ENCODE measurements at regions not wholly inside any gene's neighbourhood (a gene's known extent, or its start where the extent isn't known, plus 50 kb on each side); places are given as distances from the start of the nearest gene placed in this dataset.

DNA sequence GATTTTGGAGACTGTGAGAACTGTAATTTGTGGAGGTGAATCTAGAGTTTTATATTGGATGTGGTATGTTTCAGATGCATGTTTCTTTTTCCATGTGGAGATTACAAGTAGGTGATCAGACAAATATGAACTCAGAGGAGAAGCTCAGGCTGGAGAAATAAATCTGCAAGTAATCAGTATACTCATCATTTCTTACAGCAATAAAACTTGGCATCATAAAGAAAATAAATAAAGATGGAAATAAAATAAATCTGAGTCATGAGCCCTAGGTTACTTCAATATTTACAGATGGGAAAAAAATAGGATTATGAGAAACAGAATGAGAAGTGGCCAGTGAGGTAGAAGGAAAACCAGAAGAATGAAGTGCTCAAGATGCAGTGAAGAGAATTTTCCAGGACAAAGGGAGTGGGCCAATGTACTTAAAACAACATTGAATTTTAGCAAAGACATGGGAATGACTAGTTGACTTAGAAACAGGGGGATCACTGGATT is 453.8 kb downstream of the DSC3 start:
- DNase-seq (ENCODE audit: low spot score) (no peak), ATAC-seq (no peak)
- intact Hi-C loops (cut with DNase I), result no loop called here

DNA sequence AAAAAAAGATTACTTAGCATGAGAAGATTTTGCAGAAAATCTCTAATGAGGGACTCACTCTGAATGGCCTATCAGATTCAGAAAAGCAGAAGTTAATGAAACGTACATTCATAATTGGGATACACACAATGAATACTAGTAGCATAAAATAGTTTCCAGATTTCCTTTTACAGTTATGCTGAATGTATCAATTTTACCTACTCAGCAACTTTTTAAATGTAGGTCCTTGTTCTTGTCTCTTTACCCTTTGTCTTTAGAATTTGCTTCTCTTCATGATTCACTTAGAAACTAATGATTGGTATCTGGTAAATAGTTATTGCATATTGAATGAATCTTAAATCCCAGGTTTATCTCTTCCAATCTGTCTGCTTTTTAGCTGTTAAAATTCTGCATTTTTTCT is 458.8 kb downstream of the DSC3 start:
- intact Hi-C loops (cut with DNase I), result no loop called here
- DNase-seq (ENCODE audit: low spot score), result no peak

DNA sequence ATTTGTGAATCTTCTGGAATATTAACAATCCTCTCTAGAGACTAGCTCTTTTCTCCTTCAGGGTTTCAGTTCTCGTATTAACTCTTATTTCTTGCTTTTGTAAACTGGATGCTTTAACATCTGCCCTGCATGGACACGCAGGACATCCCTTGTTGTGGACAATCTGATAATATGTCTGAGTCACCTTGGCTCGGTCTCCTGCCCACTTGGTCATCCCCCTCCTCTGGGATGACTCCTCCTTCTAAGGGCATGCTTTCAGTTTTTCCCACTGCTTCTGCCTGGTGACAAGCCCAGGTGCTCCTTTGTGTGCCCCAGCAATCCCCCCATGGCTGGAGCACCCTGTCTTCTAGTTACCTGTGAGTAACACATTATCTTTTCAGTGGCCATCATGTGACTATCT is 460.5 kb downstream of the DSC3 start:
- ATAC-seq (no peak), DNase-seq (ENCODE audit: low spot score) (no peak)
- intact Hi-C loops (cut with DNase I), result no loop called here

More for the DNA sequence above, 458.8 kb downstream of the DSC3 start:
- ATAC-seq, result no peak

DNA sequence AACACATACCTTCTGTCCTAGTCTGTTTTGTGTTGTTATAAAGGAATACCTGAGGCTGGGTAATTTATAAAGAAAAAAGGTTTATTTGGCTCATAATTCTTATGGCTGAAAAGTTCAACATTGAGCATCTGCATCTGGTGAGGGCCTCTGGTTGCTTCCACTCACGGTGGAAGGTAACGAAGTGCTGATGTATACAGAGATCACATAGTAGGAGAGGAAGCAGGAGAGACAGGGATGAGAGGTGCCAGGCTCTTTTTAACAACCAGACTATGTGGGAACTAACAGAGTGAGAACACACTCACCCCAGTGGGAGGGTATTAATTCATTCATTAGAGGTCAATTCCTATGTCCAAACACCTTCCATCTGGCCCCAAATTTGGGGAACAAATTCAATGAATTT is 463.8 kb downstream of the DSC3 start:
- DNase-seq (ENCODE audit: low spot score) (no peak), ATAC-seq (no peak)
- intact Hi-C loops (cut with DNase I), result no loop called here

DNA sequence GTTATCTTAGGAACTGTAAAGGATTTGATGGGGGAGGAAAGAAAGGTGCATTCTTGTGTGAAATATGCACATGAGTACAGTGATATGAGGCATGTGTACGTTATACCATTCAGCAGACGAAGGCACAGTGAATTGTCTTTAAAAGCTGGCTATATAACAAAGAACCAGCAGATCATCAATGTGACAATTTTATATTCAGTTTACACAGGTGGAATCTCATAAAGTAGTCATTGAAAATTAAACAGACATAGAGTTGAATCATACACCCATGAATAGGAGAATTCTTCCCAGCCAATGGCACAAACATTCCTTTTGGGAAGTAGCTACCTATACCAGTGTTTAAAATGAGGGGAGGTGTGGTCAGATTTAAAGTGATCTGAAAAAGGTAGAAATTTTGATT is 470.3 kb downstream of the DSC3 start:
- ATAC-seq, result no peak
- DNase-seq (ENCODE audit: low spot score), result no peak
- intact Hi-C loops (cut with DNase I), result no loop called here

DNA sequence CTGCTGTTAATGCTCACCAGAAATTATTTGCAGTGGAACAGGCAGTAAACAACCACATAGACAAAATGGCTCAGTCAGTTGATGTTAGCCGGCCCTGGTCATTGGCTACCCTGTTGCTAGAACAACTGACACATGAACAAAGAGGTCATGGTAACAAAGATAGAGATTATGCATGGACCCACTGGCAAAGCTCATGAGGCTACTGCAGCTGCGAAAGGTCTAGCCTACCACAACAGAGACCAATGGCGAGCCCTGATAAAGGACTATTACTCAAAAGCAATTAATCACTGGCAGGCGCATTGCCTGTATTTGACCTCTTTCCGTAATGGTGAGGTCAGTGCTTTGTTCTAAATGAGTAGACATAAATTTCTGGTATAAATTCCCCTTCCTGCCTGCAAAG is 474.2 kb downstream of the DSC3 start:
- ATAC-seq, result no peak
- intact Hi-C loops (cut with DNase I), result no loop called here
- no peak for DNase-seq (ENCODE audit: low spot score)

DNA sequence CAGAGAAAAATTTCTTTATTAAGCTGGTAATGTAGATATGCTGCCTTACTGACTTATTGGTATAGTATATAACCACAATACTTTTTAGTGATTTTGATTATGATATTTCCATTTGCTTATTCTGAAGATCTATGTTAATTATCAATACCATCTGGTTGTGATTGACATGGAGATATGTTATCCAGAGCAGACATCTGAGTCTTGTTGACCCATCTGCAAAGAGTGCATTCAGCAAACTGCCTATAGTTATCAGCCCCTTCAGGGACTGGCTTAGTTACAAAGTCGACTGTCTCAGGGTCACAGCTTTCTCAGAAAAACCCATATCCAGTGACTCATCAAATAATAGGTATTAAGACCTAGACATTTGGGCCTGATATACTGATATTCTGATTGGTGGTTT is 475.7 kb downstream of the DSC3 start:
- intact Hi-C loops (cut with DNase I), result no loop called here
- ATAC-seq, result no peak
- DNase-seq (ENCODE audit: low spot score), result no peak

DNA sequence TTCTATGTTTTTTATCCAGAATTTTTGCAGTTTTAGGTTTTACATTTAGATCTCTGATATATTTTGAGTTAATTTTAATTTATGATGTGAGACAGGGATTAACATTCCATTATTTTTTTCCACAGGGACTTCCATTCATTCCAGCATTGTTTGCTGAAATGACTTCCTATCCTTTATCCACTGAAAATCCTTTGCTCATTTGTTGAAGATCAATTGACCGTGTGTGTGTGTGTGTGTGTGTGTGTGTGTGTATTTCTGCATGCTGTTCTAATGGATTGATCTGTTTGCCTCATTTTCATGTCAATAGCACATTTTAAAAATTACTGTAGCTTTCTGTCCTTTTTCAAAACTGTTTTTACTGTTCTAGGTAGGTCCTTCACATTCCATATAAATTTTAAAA is 480.3 kb downstream of the DSC3 start:
- intact Hi-C loops (cut with DNase I), result no loop called here
- no peak for ATAC-seq
- DNase-seq (ENCODE audit: low spot score), result no peak

DNA sequence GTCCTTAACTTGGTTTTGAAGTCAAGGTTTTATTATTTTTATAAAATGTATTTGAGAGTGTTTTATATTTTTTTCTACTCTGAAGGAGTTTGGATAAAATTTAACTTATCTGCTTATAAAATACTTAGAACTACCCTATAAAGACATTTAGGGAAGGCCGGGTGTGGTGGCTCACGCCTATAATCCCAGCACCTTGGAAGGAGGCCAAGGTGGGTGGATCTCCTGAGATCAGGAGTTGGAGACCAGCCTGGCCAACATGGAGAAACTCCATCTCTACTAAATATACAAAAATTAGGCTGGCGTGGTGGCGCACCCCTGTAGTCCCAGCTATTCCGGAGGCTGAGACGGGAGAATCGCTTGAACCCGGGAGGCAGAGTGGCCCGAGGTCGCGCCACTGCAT is 486.4 kb downstream of the DSC3 start:
- no peak for ATAC-seq
- intact Hi-C loops (cut with DNase I), result no loop called here
- no peak for DNase-seq (ENCODE audit: low spot score)

DNA sequence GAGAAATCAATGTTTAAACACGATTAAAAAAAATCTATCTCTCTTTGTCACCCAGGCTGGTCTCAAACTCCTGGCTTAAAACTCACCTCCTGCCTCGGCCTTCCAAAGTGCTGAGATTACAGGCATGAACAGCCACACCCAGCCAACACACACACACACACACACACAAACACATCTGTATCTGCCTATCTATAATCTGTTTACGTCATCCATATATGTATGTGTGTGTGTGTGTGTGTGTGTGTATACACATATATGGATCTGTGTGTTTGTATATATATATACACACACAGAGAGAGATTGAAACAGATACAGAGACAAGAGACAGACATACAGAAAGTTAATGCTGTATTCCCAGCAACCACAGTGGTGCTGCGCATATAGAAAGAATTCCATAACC is 497.1 kb downstream of the DSC3 start:
- ATAC-seq (no peak), DNase-seq (ENCODE audit: low spot score) (no peak)
- intact Hi-C loops (cut with DNase I), result no loop called here

DNA sequence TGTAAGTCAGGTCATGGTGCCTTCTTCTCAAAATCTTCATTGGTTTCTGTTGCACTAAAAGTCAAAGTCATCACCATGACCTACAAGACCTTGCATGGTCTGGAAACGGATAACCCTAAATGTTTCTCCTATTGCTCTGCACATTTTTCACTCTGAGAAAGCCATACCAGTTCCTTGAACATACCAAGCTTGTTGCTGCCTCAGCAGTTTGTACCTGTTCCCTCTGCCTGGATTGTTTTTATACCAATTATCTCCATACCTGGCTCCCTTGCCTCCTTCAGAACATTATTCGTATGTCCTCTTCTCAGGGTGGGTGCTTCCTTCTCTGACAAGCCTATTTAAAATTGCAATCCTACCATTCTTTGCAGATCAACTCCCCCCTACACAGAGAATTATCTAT is 498.4 kb downstream of the DSC3 start:
- intact Hi-C loops (cut with DNase I), result no loop called here
- no peak for DNase-seq (ENCODE audit: low spot score)

DNA sequence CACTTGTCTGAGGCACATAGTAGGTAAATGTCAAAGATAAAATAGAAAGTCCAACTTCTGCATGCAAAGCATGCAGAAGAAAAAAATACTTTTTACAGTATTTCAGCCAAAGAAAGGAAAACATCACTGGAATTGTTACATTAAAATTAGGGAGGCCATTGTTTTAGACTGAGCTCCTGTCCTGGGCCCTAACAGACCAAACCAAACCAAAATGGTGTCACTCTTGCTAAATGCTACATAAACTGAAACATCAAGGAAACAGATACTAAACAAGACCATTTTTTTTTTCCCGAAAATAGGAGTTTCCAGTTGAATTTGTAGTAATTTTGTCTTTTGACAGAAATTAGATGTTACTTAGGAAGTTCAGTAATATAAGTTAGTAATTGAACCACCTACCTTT is 508.8 kb downstream of the DSC3 start:
- DNase-seq (ENCODE audit: low spot score) (no peak), ATAC-seq (no peak)
- intact Hi-C loops (cut with DNase I), result no loop called here

More for the DNA sequence above, 498.4 kb downstream of the DSC3 start:
- ATAC-seq, result no peak

DNA sequence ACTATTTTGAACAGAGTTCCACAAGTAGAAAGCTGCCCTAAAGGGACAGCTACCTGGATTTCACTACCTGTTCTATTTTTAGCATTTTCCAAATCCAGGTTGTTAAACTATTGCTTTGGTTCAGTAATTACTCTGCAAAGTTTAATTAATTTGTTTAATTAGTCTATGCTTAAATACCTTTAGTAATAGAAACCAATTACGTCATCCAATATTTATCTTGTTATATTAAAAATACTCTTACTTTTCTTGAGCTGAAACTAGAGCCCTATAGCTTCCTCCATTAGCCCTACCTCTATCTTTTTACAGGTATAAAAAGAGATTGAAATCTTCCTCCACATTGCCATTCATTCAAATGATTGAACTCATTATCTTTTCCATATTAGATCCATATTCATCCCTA is 514.6 kb downstream of the DSC3 start:
- intact Hi-C loops (cut with DNase I), result no loop called here
- DNase-seq (ENCODE audit: low spot score), result no peak

DNA sequence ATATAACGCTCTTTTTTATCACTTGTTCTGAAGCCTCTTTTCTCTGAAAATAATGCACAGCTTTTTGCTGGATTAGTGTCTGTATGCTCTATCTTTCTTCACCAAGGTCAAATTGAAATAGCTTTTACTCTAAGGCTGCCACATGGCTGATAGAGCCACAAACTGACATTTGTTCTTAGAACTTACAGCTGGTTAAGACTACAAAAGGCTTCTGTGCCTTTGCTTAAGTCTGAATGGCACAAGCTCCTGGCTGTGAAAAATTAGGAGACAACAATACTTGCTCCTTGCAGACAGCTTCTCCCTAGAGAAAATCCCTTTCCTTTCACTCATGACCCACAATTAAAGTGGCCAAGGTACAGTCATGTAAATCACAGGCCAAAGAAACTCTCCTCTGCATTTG is 515.3 kb downstream of the DSC3 start:
- intact Hi-C loops (cut with DNase I), result no loop called here
- ATAC-seq (no peak), DNase-seq (ENCODE audit: low spot score) (no peak)

More for the DNA sequence above, 514.6 kb downstream of the DSC3 start:
- no peak for ATAC-seq

DNA sequence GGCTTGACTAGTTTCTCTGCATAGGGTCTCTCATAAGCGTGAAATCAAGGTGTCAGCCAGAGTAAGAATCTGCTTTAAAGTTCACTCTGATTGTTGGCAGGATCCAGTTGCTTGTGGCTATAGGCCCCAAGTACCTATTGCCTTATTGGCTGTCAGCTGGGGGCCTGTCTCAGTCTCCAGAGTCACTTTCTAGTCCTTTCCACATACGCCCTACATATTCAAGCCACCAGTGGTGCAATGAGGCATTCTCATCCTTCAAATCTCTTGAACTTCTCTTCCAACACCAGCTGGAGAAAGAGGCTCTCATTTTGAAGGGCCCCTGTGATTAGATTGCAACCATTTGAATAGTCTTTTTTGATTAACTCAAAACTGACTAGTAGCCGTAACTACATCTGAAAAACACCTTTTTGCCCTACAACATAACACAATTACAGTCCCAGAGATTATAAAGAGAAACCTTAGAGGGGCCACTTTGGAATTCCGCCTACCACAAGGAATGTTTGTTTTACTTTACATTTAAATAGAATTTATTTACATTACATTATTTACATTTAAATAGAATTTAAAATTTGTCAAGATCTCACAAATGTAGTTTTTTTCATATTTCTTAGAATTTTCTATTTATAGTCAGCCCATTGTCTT is 520.1 kb downstream of the DSC3 start:
- intact Hi-C loops (cut with DNase I), result no loop called here
- ATAC-seq (no peak), DNase-seq (ENCODE audit: low spot score) (no peak)

DNA sequence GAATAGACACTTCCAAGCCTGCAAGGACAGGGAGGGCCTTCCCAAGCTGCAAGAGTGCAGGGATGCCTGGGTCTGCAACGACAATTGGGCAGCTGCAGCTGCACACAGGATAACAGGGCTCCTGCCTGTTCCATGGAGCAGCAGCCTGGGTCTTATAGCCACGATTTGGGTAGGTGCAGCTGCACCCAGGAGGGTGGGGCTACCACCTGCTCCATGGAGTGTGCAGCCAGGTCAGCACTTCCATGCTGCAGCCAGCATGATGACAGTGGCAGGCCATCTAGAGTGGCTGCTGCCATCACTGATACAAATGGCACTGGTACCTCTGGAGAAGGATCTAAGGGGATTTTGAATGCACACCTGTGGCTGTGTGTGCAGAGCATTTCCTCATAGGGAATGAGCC is 528.5 kb downstream of the DSC3 start:
- ATAC-seq (no peak), DNase-seq (ENCODE audit: low spot score) (no peak)
- intact Hi-C loops (cut with DNase I), result no loop called here

DNA sequence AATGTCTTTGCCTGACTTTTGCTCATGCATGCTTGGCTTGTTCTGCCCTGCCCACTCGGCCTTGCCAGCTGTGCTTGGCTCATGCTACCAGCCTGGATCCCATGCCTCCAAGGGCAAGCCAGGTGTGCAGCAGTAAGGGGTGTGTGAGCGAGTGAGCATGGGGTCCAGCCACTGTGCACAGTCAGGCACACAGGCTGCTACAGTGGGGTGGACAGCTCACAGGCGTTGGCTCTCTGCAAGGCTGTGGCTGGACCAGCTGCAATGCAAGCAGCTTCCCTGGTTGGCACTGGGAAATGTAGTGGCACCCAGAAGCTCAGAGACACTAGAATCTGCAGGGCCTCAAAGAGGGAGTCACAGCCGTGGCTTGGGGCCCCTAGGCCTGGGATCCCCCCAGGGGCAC is 529.7 kb downstream of the DSC3 start:
- DNase-seq (ENCODE audit: low spot score) (no peak), ATAC-seq (no peak)
- intact Hi-C loops (cut with DNase I), result no loop called here

DNA sequence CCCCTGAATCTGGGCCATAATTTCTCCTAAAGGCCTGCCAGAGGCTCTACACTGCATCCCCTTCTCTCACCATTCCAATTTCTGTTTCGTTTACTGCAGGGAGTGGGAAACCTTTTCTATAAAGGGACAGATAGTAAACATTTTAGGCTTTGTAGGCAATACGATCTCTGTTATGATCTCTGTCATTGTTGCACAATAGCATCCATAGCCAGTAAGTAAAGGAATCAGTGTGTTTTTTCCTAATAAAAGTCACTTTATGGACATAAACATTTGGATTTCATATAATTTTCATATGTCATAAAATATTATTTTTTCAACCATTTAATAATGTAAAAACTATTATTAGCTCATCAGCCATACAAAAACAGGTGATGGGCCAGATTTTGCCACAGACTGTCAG is 531.7 kb downstream of the DSC3 start:
- no peak for DNase-seq (ENCODE audit: low spot score)
- ATAC-seq, result no peak
- intact Hi-C loops (cut with DNase I), result no loop called here

DNA sequence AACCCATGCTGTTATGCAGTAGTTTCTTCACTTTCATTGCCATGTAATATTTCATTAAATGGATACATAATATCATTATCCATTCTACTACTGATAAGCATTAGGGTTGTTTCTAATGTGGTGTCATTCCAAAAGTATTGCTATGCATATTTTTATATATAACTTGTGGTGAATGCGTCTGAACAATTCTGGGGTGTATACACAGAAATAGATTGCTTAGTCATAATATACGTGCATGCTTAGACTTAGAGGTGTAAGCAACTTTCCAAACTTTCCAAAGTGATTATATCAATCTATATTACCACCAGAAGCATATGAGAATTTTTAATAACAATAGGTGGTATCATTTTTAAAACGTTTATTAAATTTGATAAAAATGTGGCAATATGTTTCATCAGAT is 540.9 kb downstream of the DSC3 start:
- ATAC-seq (no peak), DNase-seq (ENCODE audit: low spot score) (no peak)
- intact Hi-C loops (cut with DNase I), result no loop called here

DNA sequence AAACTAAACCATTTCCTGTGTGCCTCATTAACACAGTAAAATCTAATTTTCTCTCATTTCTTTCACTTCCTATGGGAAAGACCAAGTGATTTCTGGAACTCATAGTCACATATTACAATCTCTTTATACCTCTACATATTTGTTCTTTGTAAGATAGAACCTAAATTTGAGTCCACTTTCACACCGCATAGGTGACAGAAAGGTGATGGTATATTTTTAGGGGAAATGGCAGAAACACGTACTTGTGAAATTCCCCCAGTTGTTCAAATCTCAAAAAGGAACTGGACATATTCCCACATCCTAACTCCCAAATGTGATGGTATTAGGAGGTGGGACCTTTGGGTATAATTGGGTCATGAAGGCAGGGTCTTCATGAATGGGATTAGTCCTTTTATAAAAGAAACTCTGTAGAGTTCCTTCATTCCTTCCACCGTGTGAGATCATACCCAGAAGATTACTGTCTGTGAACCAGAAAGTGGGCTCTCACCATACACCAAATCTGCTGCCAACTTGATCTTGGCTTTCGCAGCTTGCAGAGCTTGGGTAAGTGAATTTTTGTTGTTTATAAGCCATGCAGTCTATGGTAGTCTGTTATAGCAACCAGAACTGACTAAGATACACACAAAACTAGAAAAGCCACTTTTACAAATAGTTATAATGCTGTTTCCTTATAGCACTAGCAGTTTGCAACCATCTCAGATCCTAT is 542.1 kb downstream of the DSC3 start:
- intact Hi-C loops (cut with DNase I), result no loop called here
- ATAC-seq (no peak), DNase-seq (ENCODE audit: low spot score) (no peak)

DNA sequence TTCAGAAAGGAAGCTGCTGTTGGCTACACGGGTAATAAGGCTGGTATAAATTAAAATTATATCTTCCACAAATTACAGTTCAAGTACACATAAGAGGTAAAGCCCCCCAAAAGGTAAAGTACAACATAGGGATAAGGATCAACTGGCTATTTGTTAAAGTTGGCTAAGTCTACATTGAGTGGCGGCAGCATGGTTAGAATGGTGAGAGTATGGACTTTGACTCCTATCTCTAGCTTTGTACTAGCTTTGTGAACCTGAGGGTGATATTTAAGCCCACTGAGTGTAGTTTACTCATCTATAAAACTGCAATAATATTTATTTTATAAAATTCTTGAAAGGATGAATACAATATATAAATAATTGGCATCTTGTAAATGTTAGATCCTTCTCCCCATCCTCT is 542.8 kb downstream of the DSC3 start:
- DNase-seq (ENCODE audit: low spot score) (no peak), ATAC-seq (no peak)
- intact Hi-C loops (cut with DNase I), result no loop called here

Data from sciatic nerve (tissue), 2 donors.